Body of pancreas (tissue), 4 donors: ENCODE measurements at regions not wholly inside any gene's neighbourhood (a gene's known extent, or its start where the extent isn't known, plus 50 kb on each side); places are given as distances from the start of the nearest gene placed in this dataset.

Source experiments
- ATAC-seq: fragments of 150-250 bp; one replicate; pipeline ENCODE4 v1.9.1; 2016
- DNase-seq, 4 donors: peaks; one replicate each; pipeline ENCODE4 v3.0.0-alpha.2; 2019
- H3K27ac ChIP-seq, 4 donors: fragments of 200-600 bp; sonication (generic); 1 replicate in 3 of 4; 2 replicates in 1 of 4; pipeline versions ENCODE4 v1.5.1 to v1.6.1; 2016 to 2019; ENCODE audit warnings: mild to moderate bottlenecking in 1 of 4, mixed read lengths in 1 of 4, moderate library complexity in 1 of 4
- H3K27me3 ChIP-seq, 2 donors: fragments of 200-600 bp; sonication (generic); one replicate each; pipeline ENCODE4 v1.6.0; 2016; ENCODE audit warnings: mild to moderate bottlenecking in 1 of 2
- H3K36me3 ChIP-seq, 2 donors: fragments of 200-600 bp; sonication (generic); replicated peaks in 1 of 2; 2 replicates each; pipeline ENCODE4 v1.5.1; 2016; ENCODE audit warnings: low read depth in 2 of 2; ENCODE audit not compliant: insufficient read depth in 1 of 2
- H3K4me1 ChIP-seq: fragments of 200-600 bp; sonication (generic); one replicate; pipeline ENCODE4 v1.6.0; 2016
- H3K4me3 ChIP-seq, 2 donors: fragments of 200-600 bp; sonication (generic); 1 replicate in 1 of 2; 2 replicates in 1 of 2; pipeline ENCODE4 v1.5.1; 2016 to 2019
- H3K9me3 ChIP-seq, 3 donors: fragments of 200-600 bp; sonication (generic); 1 replicate in 2 of 3; 2 replicates in 1 of 3; pipeline ENCODE4 v1.5.1; 2016
- CTCF ChIP-seq, 7 experiments: fragments of 450-650 bp in 4 of 7; fragments of 200-600 bp in 3 of 7; sonication (generic) in 3 of 7; IDR thresholded peaks; one replicate each; pipeline ENCODE4 v1.5.1; 2016 to 2019; ENCODE audit warnings: antibody characterized with exemption in 7 of 7
- POLR2A ChIP-seq, 3 donors: fragments of 450-650 bp; IDR thresholded peaks; one replicate each; pipeline ENCODE4 v1.6.1; 2016; ENCODE audit warnings: antibody characterized with exemption in 3 of 3, mild to moderate bottlenecking in 2 of 3
- WGBS, 2 donors: methylation state at CpG; one replicate each; pipeline ENCODE4 v1.1.5; 2017; 5-methylcytosine and 5-hydroxymethylcytosine counted together
- intact Hi-C: fragments of 100-400 bp; cut with DNase I; formaldehyde crosslinking; loops from one replicate; pipeline ENCODE4 v1.15.1; 2023

DNA sequence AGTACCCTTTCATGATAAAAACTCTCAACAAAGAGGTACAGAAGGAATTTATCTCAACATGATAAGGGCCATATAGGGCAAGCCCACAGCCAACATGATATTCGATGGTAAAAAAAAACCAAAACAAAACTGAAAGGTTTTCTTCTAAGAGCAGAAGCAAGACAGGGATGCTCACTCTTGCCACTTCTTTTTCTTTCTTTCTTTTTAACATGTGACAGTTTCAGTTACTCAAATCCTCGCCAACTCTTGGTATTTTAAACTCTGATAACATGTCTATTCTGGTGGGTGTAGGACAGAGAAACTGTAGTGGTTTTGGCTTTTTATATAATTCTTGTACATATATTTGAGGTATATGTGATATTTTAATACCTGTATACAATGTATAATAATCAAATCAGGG, 74.0 kb upstream of the NMNAT3 start:
- ATAC-seq = no peak
- intact Hi-C loops = no loop called here
- TF ChIP-seq CTCF (IDR thresholded peaks at IDR 0.05) = no peak
- no peak for TF ChIP-seq POLR2A (IDR thresholded peaks at IDR 0.05)
- 54 to 77% methylated on average over 2 of the region's 2 CpGs for WGBS, 2 donors
- no peak overlapping the region for H3K4me3 ChIP-seq
- no peaks in the 10 kb centered on the region for H3K4me1 ChIP-seq
- H3K9me3 ChIP-seq = peaks cover 0 to 5% (median 0%) of the 10 kb centered on the region in 3 donors
- H3K27me3 ChIP-seq = no peaks in the 10 kb centered on the region
- no peak overlapping the region for H3K27ac ChIP-seq
- no peak for DNase-seq
- no peaks in the 10 kb centered on the region for H3K36me3 ChIP-seq

GRCh38 chr3:139746481-139746880, 68.7 kb upstream of the NMNAT3 start:
- Histone ChIP-seq H3K9me3 (peaks cover 0 to 5% (median 0%) of the 10 kb centered on the region in 3 donors), H3K27me3 (no peaks in the 10 kb centered on the region), H3K4me3 (no peak overlapping the region), H3K4me1 (no peaks in the 10 kb centered on the region), H3K27ac (no peak overlapping the region), H3K36me3 (no peaks in the 10 kb centered on the region)
- intact Hi-C loops = no loop called here
- ATAC-seq = no peak
- no peak for TF ChIP-seq POLR2A (IDR thresholded peaks at IDR 0.05)
- TF ChIP-seq CTCF (IDR thresholded peaks at IDR 0.05) = no peak
- DNase-seq = no peak

- no peak for TF ChIP-seq POLR2A (IDR thresholded peaks at IDR 0.05)
- no peak for TF ChIP-seq CTCF (IDR thresholded peaks at IDR 0.05)
- ATAC-seq = no peak
- Histone ChIP-seq H3K4me3 (no peak overlapping the region), H3K36me3 (no peaks in the 10 kb centered on the region), H3K4me1 (no peaks in the 10 kb centered on the region), H3K9me3 (peaks cover 0 to 4% (median 0%) of the 10 kb centered on the region in 3 donors), H3K27ac (no peak overlapping the region), H3K27me3 (no peaks in the 10 kb centered on the region)
- intact Hi-C loops = no loop called here
- DNase-seq = no peak
- WGBS, 2 donors = 72 to 75% methylated on average over 4 of the region's 4 CpGs
Measured at GRCh38 chr3:139745831-139746230, 68.1 kb upstream of the NMNAT3 start.

- Histone ChIP-seq H3K27me3 (no peaks in the 10 kb centered on the region), H3K36me3 (no peaks in the 10 kb centered on the region), H3K4me3 (no peak overlapping the region), H3K9me3 (no peaks in the 10 kb centered on the region), H3K27ac (no peak overlapping the region), H3K4me1 (no peaks in the 10 kb centered on the region)
- intact Hi-C loops = no loop called here
- DNase-seq (no peak), ATAC-seq (no peak)
- WGBS, 2 donors = 86 to 94% methylated on average over 3 of the region's 3 CpGs
- TF ChIP-seq POLR2A (IDR thresholded peaks at IDR 0.05) (no peak), CTCF (IDR thresholded peaks at IDR 0.05) (no peak)
Measured at GRCh38 chr3:139738697-139739096, 60.9 kb upstream of the NMNAT3 start.

DNA sequence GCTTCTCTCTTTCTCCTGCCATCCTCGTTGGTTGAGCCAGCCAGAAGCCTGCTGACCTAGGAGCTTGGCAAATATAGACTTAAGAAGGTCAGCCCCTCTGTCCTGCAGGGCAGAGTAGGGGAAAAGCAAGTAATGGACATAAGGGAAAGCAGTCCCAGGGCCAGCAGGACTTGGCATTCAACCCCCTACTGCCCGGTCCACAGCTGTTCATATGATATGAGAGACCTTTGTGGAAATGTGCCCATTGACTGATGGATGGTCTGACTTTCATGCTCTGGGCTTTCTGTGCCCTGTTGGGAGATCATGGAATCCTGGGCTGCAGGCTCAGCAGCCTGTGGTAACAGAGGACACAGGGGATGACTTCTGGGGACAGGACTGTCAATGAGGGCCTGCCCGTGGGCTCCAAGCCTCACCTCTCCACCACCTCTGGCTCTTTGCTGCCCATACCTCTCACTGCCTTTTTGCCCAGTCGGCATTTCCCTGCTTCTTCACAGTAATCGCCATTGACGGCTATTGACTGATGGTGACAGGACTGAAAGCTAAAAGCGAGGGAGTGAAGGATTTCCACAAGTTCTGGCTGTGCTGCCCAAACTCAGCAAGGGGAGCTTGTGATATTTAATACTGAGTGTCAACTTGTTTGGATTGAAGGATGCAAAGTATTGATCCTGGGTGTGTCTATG, 60.0 kb upstream of the NMNAT3 start:
- ATAC-seq = no peak

More for the DNA sequence above, 60.0 kb upstream of the NMNAT3 start:
- Histone ChIP-seq H3K9me3 (no peaks in the 10 kb centered on the region), H3K27ac (no peak overlapping the region), H3K36me3 (no peaks in the 10 kb centered on the region), H3K4me3 (no peak overlapping the region), H3K4me1 (no peaks in the 10 kb centered on the region), H3K27me3 (no peaks in the 10 kb centered on the region)
- DNase-seq = no peak
- TF ChIP-seq CTCF (IDR thresholded peaks at IDR 0.05) (no peak), POLR2A (IDR thresholded peaks at IDR 0.05) (no peak)
- 84 to 85% methylated on average over 7 of the region's 7 CpGs for WGBS, 2 donors
- intact Hi-C loops = no loop called here
